Epithelial cell of prostate (primary cell): ENCODE measurements at regions not wholly inside any gene's neighbourhood (a gene's known extent, or its start where the extent isn't known, plus 50 kb on each side); places are given as distances from the start of the nearest gene placed in this dataset.
"Not testable (repeated sequence)": the region's sequence is repeated elsewhere in the genome, so short reads cannot be mapped to it uniquely, and the experiment has no call there.

Source experiments
- DNase-seq: peaks from one replicate; pipeline ENCODE4 v3.0.0-alpha.2; 2011; ENCODE audit warnings: low read depth, low spot score
- H3K27ac ChIP-seq: fragments of 450-650 bp; 2 replicates; pipeline ENCODE4 v1.5.1; 2017; ENCODE audit warnings: mild to moderate bottlenecking

- no peak for DNase-seq
Observed at GRCh38 chr5:9774472-9775079, 144.4 kb upstream of the TAS2R1 start.

GRCh38 chr5:9771079-9771478 is 140.9 kb upstream of the TAS2R1 start:
- no peak for DNase-seq

More at GRCh38 chr5:9774472-9775079, 144.4 kb upstream of the TAS2R1 start:
- H3K27ac ChIP-seq, result no peak overlapping the region

GRCh38 chr5:9766581-9766980 is 136.4 kb upstream of the TAS2R1 start:
- peak; percentile 55 for DNase-seq
- no peak overlapping the region for H3K27ac ChIP-seq

More at GRCh38 chr5:9771079-9771478, 140.9 kb upstream of the TAS2R1 start:
- H3K27ac ChIP-seq, result no peak overlapping the region

- H3K27ac ChIP-seq, result no peak overlapping the region
- DNase-seq, result no peak
Observed at GRCh38 chr5:9765419-9766140, 135.4 kb upstream of the TAS2R1 start.

- no peak for DNase-seq
- H3K27ac ChIP-seq, result no peak overlapping the region
Observed at GRCh38 chr5:9761706-9762105, 131.6 kb upstream of the TAS2R1 start.

- not testable (repeated sequence) for DNase-seq
Observed at GRCh38 chr5:9752670-9753069, 122.5 kb upstream of the TAS2R1 start.

GRCh38 chr5:9743507-9743906 is 113.4 kb upstream of the TAS2R1 start:
- H3K27ac ChIP-seq, result no peak overlapping the region
- DNase-seq, result no peak

More at GRCh38 chr5:9752670-9753069, 122.5 kb upstream of the TAS2R1 start:
- not testable (repeated sequence) for H3K27ac ChIP-seq

- no peak overlapping the region for H3K27ac ChIP-seq
- no peak for DNase-seq
Observed at GRCh38 chr5:9742848-9743247, 112.7 kb upstream of the TAS2R1 start.

- DNase-seq, result no peak
- no peak overlapping the region for H3K27ac ChIP-seq
Observed at GRCh38 chr5:9739135-9739534, 109.0 kb upstream of the TAS2R1 start.

- no peak for DNase-seq
- H3K27ac ChIP-seq, result no peak overlapping the region
Observed at GRCh38 chr5:9737265-9737664, 107.1 kb upstream of the TAS2R1 start.

- DNase-seq, result no peak
- no peak overlapping the region for H3K27ac ChIP-seq
Observed at GRCh38 chr5:9733486-9733885, 103.3 kb upstream of the TAS2R1 start.

- H3K27ac ChIP-seq, result no peak overlapping the region
- DNase-seq, result no peak
Observed at GRCh38 chr5:9731159-9731558, 101.0 kb upstream of the TAS2R1 start.

GRCh38 chr5:9728261-9728660 is 98.1 kb upstream of the TAS2R1 start:
- H3K27ac ChIP-seq, result no peak overlapping the region
- no peak for DNase-seq

- DNase-seq, result peak; percentile 20
- H3K27ac ChIP-seq, result no peak overlapping the region
Observed at GRCh38 chr5:9726931-9727330, 96.8 kb upstream of the TAS2R1 start.

- not testable (repeated sequence) for H3K27ac ChIP-seq, DNase-seq
Observed at GRCh38 chr5:9725265-9725664, 95.1 kb upstream of the TAS2R1 start.

GRCh38 chr5:9724707-9725106 is 94.6 kb upstream of the TAS2R1 start:
- DNase-seq, result no peak
- no peak overlapping the region for H3K27ac ChIP-seq

GRCh38 chr5:9722601-9723180 is 92.5 kb upstream of the TAS2R1 start:
- no peak overlapping the region for H3K27ac ChIP-seq
- no peak for DNase-seq

GRCh38 chr5:9721161-9721560 is 91.0 kb upstream of the TAS2R1 start:
- DNase-seq, result no peak
- H3K27ac ChIP-seq, result no peak overlapping the region

GRCh38 chr5:9720361-9720760 is 90.2 kb upstream of the TAS2R1 start:
- DNase-seq, result no peak
- H3K27ac ChIP-seq, result no peak overlapping the region

- peak overlapping the region; percentile 77 for H3K27ac ChIP-seq
- peak; percentile 44 for DNase-seq
Observed at GRCh38 chr5:9716838-9717281, 86.7 kb upstream of the TAS2R1 start.

GRCh38 chr5:9715891-9716335 is 85.8 kb upstream of the TAS2R1 start:
- DNase-seq, result no peak
- peak overlapping the region; percentile 77 for H3K27ac ChIP-seq
